Hepatocyte (in vitro differentiated cells): ENCODE measurements at regions not wholly inside any gene's neighbourhood (a gene's known extent, or its start where the extent isn't known, plus 50 kb on each side); places are given as distances from the start of the nearest gene placed in this dataset.

Experiments used
- DNase-seq: peaks from one replicate; pipeline ENCODE4 v3.0.0-alpha.2; 2016; ENCODE audit warnings: low spot score
- H2AFZ ChIP-seq: fragments of 200-600 bp; sonication (generic); 2 replicates; pipeline ENCODE4 v1.6.0; 2016; ENCODE audit warnings: antibody characterized with exemption, mild to moderate bottlenecking
- H3K27ac ChIP-seq: fragments of 200-600 bp; sonication (generic); 2 replicates; pipeline ENCODE4 v1.5.1; 2016; ENCODE audit warnings: mild to moderate bottlenecking
- H3K27me3 ChIP-seq: fragments of 200-600 bp; sonication (generic); 2 replicates; pipeline ENCODE4 v1.6.1; 2016
- H3K36me3 ChIP-seq: fragments of 200-600 bp; sonication (generic); replicated peaks from 2 replicates; pipeline ENCODE4 v1.5.1; 2016; ENCODE audit warnings: low read depth; ENCODE audit not compliant: insufficient read depth
- H3K4me1 ChIP-seq: fragments of 200-600 bp; sonication (generic); 2 replicates; pipeline ENCODE4 v1.5.1; 2016; ENCODE audit warnings: mild to moderate bottlenecking, moderate library complexity; ENCODE audit not compliant: insufficient read depth
- H3K4me2 ChIP-seq: fragments of 200-600 bp; sonication (generic); 2 replicates; pipeline ENCODE4 v1.6.0; 2016
- H3K4me3 ChIP-seq: fragments of 200-600 bp; sonication (generic); 2 replicates; pipeline ENCODE4 v1.5.1; 2016; ENCODE audit warnings: mild to moderate bottlenecking
- H3K79me2 ChIP-seq: fragments of 200-600 bp; sonication (generic); 2 replicates; pipeline ENCODE4 v1.6.0; 2017; ENCODE audit warnings: mild to moderate bottlenecking
- H3K9me2 ChIP-seq: fragments of 200-600 bp; sonication (generic); replicated peaks from 2 replicates; pipeline ENCODE4 v1.6.0; 2017; ENCODE audit warnings: mild to moderate bottlenecking; ENCODE audit not compliant: insufficient read depth
- H3K9me3 ChIP-seq: fragments of 200-600 bp; sonication (generic); 2 replicates; pipeline ENCODE4 v1.5.1; 2016; ENCODE audit warnings: low read depth, mild to moderate bottlenecking
- H4K20me1 ChIP-seq: fragments of 200-600 bp; sonication (generic); 2 replicates; pipeline ENCODE4 v1.6.0; 2016; ENCODE audit warnings: mild to moderate bottlenecking; ENCODE audit not compliant: insufficient read depth, poor library complexity, severe bottlenecking
- CTCF ChIP-seq: fragments of 200-600 bp; sonication (generic); IDR thresholded peaks from 2 replicates; pipeline ENCODE4 v1.5.1; 2016; ENCODE audit warnings: antibody characterized with exemption, mild to moderate bottlenecking; ENCODE audit not compliant: poor library complexity
- EZH2 ChIP-seq: fragments of 200-600 bp; sonication (generic); IDR thresholded peaks from 2 replicates; pipeline ENCODE4 v1.6.1; 2016; ENCODE audit warnings: antibody characterized with exemption, mild to moderate bottlenecking, borderline replicate concordance
- EZH2phosphoT487 ChIP-seq: fragments of 200-600 bp; sonication (generic); IDR thresholded peaks from one replicate; pipeline ENCODE4 v1.6.1; 2018; ENCODE audit warnings: antibody characterized with exemption, mild to moderate bottlenecking, low read depth, moderate library complexity; ENCODE audit not compliant: unreplicated experiment, severe bottlenecking
- WGBS: methylation state at CpG from one replicate; pipeline ENCODE4 v1.1.6; 2016; ENCODE audit warnings: low lambda C conversion rate; ENCODE audit errors: missing lambda C conversion rate; 5-methylcytosine and 5-hydroxymethylcytosine counted together

DNA sequence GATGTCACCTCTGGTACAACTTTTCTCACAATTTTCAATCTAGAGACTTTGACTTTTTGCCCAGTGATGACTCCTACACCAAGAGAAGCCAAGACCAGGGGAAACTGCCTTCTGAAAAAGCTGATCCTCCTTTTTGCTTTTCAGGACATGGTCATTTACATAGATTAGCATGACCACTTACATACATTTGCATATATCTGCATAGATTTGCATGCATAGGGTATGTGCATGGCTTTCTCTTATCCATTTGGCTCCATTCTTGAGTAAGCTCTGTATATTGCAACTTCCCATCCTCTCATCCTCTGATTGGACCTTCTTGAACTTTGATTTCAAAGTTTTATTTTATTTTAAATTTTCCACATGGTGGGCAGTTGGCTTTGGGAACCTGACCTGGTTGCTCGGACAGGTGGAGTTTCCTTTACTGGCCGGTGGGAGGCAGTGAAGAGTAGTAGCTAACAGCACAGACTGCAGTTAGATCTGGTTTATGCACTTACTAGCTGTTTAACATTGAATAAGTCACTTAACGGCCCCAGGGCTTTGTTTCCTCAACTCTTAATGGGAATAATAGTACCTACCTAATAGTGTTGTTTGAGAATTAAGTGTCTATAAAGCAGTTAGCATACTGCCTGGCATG, 92.9 kb downstream of the GPR139 start:
- Histone ChIP-seq H3K9me2 (no peaks in the 10 kb centered on the region), H3K4me3 (no peak overlapping the region), H3K4me2 (no peak overlapping the region), H3K4me1 (no peaks in the 10 kb centered on the region), H3K27me3 (no peaks in the 10 kb centered on the region), H3K9me3 (no peaks in the 10 kb centered on the region), H3K79me2 (no peaks in the 10 kb centered on the region), H3K27ac (no peak overlapping the region), H3K36me3 (no peaks in the 10 kb centered on the region), H2AFZ (no peak overlapping the region), H4K20me1 (no peaks in the 10 kb centered on the region)
- WGBS = 9% methylated on average over 3 of the region's 3 CpGs
- TF ChIP-seq EZH2phosphoT487 (no peak), EZH2 (no peak), CTCF (peak; percentile 39)
- DNase-seq = peak; percentile 41

GRCh38 chr16:19979638-19980037, 94.1 kb downstream of the GPR139 start:
- Histone ChIP-seq H3K9me2 (no peaks in the 10 kb centered on the region), H3K4me3 (no peak overlapping the region), H3K79me2 (no peaks in the 10 kb centered on the region), H3K4me2 (no peak overlapping the region), H3K9me3 (no peaks in the 10 kb centered on the region), H3K27ac (no peak overlapping the region), H2AFZ (no peak overlapping the region), H3K4me1 (no peaks in the 10 kb centered on the region), H3K36me3 (no peaks in the 10 kb centered on the region), H4K20me1 (no peaks in the 10 kb centered on the region), H3K27me3 (no peaks in the 10 kb centered on the region)
- 36% methylated on average over 4 of the region's 4 CpGs for WGBS
- TF ChIP-seq CTCF (no peak), EZH2 (no peak), EZH2phosphoT487 (no peak)
- no peak for DNase-seq

DNA sequence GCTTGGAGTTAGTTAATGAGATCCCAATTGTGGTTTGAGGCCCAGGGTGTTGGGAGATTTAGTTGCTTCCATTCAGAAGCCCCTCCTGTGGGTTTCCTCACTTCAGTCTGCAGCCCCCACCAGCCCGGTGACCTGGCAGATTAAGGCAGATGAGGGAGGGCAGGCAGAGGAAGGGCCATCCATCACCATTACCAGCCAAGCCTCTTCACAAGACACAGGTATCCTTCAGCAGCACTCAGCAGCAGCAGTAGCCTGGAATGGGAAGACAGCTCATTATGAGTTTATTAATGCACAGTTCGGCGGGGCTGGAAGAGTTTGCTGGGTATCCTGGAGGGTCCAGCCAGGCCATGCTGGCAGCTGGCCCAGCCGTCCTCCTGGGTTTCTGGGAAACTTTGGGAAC, 90.0 kb upstream of the GPRC5B start:
- DNase-seq = no peak
- TF ChIP-seq EZH2phosphoT487 (no peak), CTCF (no peak), EZH2 (no peak)
- Histone ChIP-seq H3K9me2 (no peaks in the 10 kb centered on the region), H3K9me3 (no peaks in the 10 kb centered on the region), H4K20me1 (no peaks in the 10 kb centered on the region), H3K4me2 (no peak overlapping the region), H3K27me3 (no peaks in the 10 kb centered on the region), H3K27ac (no peak overlapping the region), H3K79me2 (no peaks in the 10 kb centered on the region), H2AFZ (no peak overlapping the region), H3K36me3 (no peaks in the 10 kb centered on the region), H3K4me3 (no peak overlapping the region), H3K4me1 (no peaks in the 10 kb centered on the region)
- 71% methylated on average over 4 of the region's 4 CpGs for WGBS
